Hepatocyte (in vitro differentiated cells): ENCODE measurements at regions not wholly inside any gene's neighbourhood (a gene's known extent, or its start where the extent isn't known, plus 50 kb on each side); places are given as distances from the start of the nearest gene placed in this dataset.

Experiments used
- CTCF ChIP-seq: fragments of 200-600 bp; sonication (generic); IDR thresholded peaks from 2 replicates; pipeline ENCODE4 v1.5.1; 2016; ENCODE audit warnings: antibody characterized with exemption, mild to moderate bottlenecking; ENCODE audit not compliant: poor library complexity
- EZH2 ChIP-seq: fragments of 200-600 bp; sonication (generic); IDR thresholded peaks from 2 replicates; pipeline ENCODE4 v1.6.1; 2016; ENCODE audit warnings: antibody characterized with exemption, mild to moderate bottlenecking, borderline replicate concordance
- EZH2phosphoT487 ChIP-seq: fragments of 200-600 bp; sonication (generic); IDR thresholded peaks from one replicate; pipeline ENCODE4 v1.6.1; 2018; ENCODE audit warnings: antibody characterized with exemption, mild to moderate bottlenecking, low read depth, moderate library complexity; ENCODE audit not compliant: unreplicated experiment, severe bottlenecking

GRCh38 chr4:158005021-158005420 lies 167.8 kb downstream of the GASK1B start:
- TF ChIP-seq EZH2 (no peak), CTCF (no peak), EZH2phosphoT487 (no peak)
